Dermis microvascular lymphatic vessel endothelial cell (primary cell): ENCODE measurements at regions not wholly inside any gene's neighbourhood (a gene's known extent, or its start where the extent isn't known, plus 50 kb on each side); places are given as distances from the start of the nearest gene placed in this dataset.
"Not testable (repeated sequence)": the region's sequence is repeated elsewhere in the genome, so short reads cannot be mapped to it uniquely, and the experiment has no call there.

Source experiments
- DNase-seq, 2 donors: peaks; one replicate each; pipeline versions ENCODE4 v3.0.0 to v3.0.0-alpha.2; 2010; ENCODE audit warnings: low read depth in 2 of 2

- not testable (repeated sequence) for DNase-seq
These were observed 50.3 kb upstream of the AGTPBP1 start for GRCh38 chr9:85792057-85792456.

DNA sequence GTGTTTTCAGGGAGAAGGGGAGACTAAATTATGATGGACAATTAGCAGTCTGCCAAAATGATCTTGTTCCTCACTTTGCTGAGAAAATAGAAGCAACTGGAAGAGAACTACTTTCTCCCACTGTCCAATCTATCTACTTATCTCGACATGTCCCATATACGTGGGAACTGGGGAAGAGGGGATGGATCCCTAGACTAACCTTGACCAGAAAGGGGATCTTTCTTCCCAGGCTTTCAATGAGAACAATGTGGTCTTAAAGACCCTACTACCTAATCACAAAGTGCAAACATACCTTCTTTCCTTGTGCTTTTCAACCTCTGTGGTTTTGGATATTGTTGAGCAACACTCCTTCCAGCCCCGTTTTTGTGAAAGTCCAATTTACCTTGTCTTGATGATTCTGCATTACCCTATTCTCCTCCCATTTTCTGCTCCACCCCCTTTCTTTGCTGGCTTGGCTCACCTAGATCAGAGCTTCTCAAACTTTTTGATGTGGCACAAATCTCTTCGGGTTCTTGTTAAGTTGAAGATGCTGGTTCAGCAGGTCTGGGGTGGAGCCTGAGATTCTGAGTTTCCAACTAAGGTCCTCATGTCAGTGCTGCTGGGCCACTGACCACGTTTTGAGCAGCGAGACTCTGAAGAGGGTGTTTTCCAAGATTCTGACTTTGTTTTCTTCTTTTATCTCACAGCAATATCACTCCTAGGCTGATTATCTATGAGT lies 61.4 kb upstream of the AGTPBP1 start:
- not testable (repeated sequence) for DNase-seq

- not testable (repeated sequence) for DNase-seq
These were observed 63.0 kb upstream of the AGTPBP1 start for GRCh38 chr9:85804847-85805133.

- DNase-seq = peak; percentile 45 to 82
These were observed 63.6 kb upstream of the AGTPBP1 start for GRCh38 chr9:85805134-85806005.

DNA sequence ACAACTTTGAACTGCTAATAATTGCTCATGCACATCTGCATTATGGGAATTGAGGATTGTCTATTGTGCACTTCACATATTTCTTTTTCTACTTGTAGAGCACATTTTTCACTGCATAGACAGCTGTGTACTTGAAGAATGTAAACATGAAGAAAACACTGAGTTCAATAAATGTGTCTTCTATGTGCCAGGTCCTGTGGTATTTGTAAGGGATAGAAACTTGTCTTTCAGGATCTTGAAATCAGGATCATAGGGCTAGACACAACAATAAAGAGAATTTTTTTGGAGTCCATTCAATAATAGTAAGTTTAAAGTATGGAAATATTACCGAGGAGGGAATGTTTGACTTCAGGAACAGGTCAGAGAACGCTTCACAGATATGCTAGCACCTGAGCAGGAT lies 66.6 kb upstream of the AGTPBP1 start:
- not testable (repeated sequence) for DNase-seq

DNA sequence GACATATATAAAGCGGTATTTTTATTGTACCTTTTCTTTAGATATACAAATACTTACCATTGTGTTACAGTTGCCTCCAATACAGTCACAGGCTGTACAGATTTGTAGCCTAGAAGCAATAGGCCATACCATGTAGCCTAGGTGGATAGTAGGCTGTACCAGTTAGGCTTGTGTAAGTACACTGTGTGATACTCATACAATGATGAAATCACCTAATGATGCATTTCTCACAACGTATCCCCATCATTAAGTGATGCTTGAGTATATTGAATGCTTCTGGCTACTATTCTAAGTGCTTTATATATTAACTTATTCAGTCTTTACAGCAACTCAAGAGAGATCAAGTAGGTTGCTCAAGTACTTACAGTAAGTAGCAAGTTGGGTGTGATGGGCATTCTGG lies 71.6 kb upstream of the AGTPBP1 start:
- DNase-seq = not testable (repeated sequence)

- DNase-seq = not testable (repeated sequence)
These were observed 73.0 kb upstream of the AGTPBP1 start for GRCh38 chr9:85814800-85815199.

- DNase-seq = peak; percentile 0 to 17
These were observed 77.2 kb upstream of the AGTPBP1 start for GRCh38 chr9:85818971-85819370.

- DNase-seq = not testable (repeated sequence)
These were observed 78.8 kb upstream of the AGTPBP1 start for GRCh38 chr9:85820598-85820997.

DNA sequence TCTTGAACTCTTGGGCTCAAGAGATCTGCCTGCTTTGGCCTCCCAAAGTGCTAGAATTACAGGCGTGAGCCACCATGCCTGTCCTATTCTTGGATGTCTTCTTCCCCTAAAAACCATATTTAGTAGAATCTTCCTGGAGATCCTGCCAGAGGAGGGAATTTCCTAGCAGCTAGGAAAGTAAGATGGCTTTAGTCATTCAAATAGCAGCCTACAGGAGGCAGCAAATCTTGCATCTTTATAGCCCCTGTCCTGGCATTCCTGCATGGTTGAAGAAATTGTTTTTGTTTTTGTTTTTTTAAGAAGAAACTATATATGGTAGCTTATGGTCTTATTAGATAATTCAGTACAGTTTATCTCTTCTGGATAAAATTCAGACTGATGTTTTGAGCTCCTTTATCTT lies 83.2 kb upstream of the AGTPBP1 start:
- DNase-seq = not testable (repeated sequence)

DNA sequence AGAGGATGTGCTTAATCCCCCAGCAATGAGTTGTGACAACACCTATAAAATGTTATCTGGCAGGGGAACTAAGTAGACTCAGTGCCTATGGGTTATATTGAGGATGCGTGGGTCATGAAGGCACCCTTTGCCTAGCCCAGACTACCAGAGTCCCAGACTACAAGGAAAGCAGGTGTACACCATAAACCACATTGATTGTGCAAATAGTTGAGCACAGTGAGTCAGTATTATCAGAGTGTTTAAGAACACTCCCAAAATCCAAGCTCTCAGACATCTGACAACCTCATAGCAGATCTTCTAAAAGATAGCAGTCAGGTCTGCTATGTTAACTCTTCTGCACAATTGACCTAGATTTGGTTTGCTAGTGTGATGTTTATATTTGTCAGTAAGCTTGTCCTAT lies 92.8 kb upstream of the AGTPBP1 start:
- not testable (repeated sequence) for DNase-seq

DNA sequence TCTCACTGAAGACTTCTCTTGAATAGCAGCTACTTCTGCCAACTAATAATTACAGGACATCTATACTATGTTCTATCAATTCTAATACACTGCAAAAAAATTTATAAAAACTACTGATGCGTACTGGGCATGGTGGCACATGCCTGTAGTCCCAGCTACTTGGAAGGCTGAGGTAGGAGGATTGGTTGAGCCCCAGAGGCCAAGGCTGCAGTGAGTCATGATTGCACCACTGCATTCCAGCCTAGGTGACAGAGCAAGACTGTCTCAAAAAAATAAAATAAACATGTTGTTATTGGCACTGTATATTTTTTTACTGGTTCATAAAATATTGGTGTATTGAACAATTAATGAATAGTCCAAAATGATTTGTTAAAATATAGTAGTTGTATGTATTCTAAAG lies 97.0 kb upstream of the NAA35 start:
- not testable (repeated sequence) for DNase-seq

- not testable (repeated sequence) for DNase-seq
These were observed 93.2 kb upstream of the NAA35 start for GRCh38 chr9:85847782-85848181.

DNA sequence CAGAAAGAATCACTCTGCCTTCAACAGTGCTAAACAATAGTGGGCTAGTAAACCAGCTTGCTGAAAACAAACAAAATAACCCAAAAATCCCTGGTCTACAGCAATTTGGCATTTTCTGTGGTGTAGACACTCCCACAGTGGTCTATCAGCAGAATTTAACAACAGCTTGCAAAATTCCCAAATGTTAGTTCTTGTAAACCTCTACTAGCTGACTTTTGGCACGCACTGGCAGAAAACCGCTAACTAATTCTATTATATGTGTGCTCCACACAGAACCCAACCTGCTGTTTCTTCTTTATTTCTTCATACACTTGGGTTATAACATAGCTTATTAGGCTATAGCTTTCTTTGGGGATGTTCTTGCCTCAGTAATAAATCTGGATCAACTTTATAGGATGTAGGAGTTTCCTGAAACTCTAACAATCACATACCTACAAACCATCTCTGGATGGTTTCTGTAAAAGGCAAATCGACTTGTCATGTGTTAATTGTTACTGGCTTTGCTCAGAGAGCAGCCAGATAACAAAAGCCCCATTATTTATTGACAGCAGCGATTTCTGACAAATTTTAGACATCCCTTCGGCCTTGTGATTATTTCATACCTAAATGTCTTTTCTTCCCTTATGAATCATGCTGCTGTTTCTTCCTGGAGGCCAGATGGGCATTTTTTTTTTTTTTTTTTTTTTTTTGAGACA lies 82.7 kb upstream of the NAA35 start:
- no peak for DNase-seq

- no peak for DNase-seq
These were observed 81.2 kb upstream of the NAA35 start for GRCh38 chr9:85859765-85860164.

- not testable (repeated sequence) for DNase-seq
These were observed 79.1 kb upstream of the NAA35 start for GRCh38 chr9:85861882-85862281.

GRCh38 chr9:85863875-85864274 lies 77.1 kb upstream of the NAA35 start:
- DNase-seq = no peak

DNA sequence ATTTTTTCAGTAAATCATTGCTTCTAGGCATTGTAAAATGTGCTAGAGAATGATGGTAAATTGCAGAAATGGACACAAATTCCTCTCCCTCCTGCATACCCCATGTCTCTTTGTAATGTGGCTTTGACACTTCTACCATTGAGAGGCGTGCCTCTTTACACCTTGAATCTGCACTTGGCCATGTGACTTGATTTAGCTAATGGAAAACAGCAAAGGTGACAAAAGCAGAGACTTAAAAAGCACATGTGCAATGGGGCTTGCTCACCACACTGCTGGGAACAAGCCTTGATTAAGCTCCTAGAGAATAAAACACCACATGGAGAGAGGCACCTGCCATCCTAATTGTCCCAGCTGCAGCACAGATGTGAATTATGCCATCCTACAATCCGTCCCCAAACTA lies 69.9 kb upstream of the NAA35 start:
- DNase-seq = no peak

- not testable (repeated sequence) for DNase-seq
These were observed 69.3 kb upstream of the NAA35 start for GRCh38 chr9:85871683-85872082.

DNA sequence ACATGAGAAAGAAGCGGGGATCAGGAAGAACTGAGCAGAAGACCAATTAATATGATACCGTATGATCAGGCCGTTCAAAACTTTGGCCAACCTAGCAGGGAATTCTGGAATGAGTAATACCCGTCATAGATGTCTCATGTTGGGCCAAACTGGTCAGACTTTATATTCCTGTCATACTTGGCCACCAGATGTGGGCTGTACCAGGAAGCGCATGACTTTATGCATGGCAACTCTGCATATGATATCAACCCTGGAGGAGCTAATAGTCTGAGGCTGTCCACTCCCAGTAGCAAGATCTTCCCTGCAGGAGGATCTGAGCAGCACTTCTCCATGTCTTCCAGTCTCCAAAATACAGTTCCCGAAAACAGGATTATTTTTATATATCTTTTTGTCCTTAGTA lies 68.5 kb upstream of the NAA35 start:
- no peak for DNase-seq

GRCh38 chr9:85876628-85877027 lies 64.3 kb upstream of the NAA35 start:
- DNase-seq = no peak

DNA sequence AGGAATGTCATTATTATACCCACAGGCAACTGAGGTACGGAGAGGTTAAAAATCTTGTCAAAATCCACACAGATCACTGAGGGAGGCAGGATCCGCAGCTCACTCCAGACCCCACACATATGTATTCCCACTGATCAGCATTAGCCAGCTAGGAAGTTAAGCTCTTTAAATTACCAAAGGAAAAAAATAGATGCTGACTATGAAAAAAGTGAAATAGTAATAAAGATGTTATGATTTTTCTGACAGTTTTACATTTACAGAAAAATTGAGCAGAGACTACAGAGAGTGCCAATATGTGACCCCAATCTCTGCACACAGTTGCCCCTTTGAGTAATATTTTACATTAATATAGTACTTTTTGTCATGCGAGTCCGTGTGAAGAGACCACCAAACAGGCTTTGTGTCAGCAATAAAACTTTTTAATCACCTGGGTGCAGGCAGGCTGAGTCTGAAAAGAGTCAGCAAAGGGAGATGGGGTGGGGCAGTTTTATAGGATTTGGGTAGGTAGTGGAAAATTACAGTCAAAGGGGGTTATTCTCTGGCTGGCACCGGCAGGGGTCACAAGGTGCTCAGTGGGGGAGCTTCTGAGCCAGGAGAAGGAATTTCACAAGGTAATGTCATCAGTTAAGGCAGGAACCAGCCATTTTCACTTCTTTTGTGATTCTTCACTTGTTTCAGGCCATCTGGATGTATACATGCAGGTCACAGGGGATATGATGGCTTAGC lies 61.9 kb upstream of the NAA35 start:
- not testable (repeated sequence) for DNase-seq
